Inflammatory macrophage treated with lipopolysaccharide for 4 hours (primary cell): ENCODE measurements at regions not wholly inside any gene's neighbourhood (a gene's known extent, or its start where the extent isn't known, plus 50 kb on each side); places are given as distances from the start of the nearest gene placed in this dataset.
"Not testable (repeated sequence)": the region's sequence is repeated elsewhere in the genome, so short reads cannot be mapped to it uniquely, and the experiment has no call there.

Experiments used
- DNase-seq: peaks from one replicate; pipeline ENCODE4 v3.0.0-alpha.2; 2020

- DNase-seq = no peak
Measured at GRCh38 chr2:10183146-10183675, 60.7 kb downstream of the RRM2 start.

DNA sequence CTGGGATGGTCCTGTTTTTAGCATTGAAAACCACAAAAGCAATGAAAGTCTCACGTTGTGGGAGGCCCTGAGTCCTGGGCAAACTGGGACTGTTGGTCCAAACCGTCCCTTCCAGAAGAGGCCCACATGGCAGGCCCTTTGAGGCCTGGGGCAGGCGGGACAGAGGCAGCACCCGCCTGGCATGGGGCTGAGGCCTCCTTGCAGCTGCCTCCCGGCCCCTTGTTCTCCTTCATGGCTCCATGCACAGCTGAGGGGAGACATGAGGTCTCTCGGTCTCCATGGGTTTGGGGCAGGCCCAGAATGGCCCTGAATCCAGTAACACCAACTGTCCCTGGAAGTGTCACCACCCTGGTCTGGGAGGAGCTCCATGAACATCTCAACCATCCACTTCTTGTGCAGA, 61.9 kb downstream of the RRM2 start:
- no peak for DNase-seq

GRCh38 chr2:10185046-10185445, 62.5 kb downstream of the RRM2 start:
- no peak for DNase-seq

- no peak for DNase-seq
Measured at GRCh38 chr2:10185755-10186154, 63.2 kb downstream of the RRM2 start.

- DNase-seq = no peak
Measured at GRCh38 chr2:10186868-10187535, 64.5 kb downstream of the RRM2 start.

DNA sequence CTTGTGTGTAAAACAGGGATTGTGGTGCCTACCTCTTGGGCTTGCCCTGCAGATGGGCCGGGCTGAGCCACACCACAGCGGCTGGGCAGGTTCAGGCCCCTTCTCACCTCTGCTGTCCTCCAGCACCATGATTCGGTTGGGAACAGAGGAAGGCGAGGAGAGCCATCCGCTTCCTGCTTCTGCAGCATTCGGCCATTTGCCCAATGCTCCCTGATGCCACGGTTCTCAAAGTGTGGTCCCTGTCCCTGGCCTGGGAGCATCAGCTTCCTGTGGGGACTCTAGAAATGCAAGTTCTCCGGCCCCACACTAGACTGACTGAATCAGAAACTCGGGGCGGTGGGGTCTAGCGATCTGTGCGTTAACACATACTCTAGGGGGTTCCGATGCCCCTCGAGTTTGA, 65.1 kb downstream of the RRM2 start:
- no peak for DNase-seq

DNA sequence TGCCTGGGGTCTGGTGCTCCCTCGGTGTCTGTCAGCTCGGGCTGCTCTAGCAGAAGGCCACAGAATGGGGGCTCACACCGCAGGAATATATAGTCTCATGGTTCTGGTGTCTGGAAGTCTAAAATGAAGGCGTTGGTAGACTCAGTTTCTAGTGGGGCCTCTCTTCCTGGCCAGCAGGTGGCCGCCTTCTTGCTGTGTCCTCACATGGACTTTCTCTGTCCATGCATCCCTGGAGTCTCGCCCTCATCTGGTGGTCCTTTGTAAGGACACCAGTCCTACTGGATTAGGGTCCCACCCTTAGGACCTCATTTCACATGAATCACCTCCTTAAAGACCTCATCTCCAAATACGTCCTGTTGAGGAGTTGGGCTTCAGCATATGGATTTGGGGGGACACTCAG, 65.7 kb downstream of the RRM2 start:
- DNase-seq = no peak

- DNase-seq = no peak
Measured at GRCh38 chr2:10188729-10189305, 66.3 kb downstream of the RRM2 start.

DNA sequence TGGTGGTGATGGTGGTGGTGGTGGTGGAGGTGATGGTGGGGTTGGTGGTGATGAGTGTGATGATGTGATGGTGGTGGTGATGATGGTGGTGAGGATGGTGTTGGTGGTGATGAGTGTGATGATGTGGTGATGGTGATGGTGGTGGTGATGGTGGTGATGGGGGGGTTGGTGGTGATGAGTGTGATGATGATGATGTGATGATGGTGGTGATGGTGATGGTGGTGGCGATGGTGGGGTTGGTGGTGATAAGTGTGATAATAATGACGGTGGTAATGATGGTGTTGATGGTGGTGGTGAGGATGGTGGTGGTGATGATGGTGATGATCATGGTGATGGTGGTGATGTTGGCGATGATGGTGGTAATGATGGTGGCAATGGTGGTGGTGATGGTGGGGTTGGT, 67.7 kb downstream of the RRM2 start:
- DNase-seq = no peak

GRCh38 chr2:10190737-10191532, 68.4 kb downstream of the RRM2 start:
- no peak for DNase-seq

DNA sequence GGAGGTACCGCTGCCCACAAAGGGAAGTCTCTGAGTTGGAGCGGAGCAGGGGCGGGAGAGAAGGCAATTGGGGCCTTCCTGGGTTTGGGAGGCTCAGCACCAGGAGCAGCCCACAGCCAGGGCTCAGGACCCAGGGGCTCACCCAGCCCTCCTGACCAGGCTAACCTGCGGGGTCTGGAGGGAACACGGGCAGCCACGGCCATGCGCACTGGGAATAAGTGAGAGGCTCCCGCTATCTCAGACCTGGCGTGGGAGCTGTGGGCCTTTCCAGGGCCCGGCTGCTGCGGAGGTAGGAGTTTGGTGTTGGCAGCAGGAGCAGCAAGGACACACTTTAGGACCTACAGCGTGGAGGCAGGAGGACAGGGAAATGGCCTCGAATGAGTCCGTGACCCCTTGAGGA, 69.0 kb downstream of the RRM2 start:
- no peak for DNase-seq

GRCh38 chr2:10192392-10193015, 70.0 kb downstream of the RRM2 start:
- no peak for DNase-seq

- no peak for DNase-seq
Measured at GRCh38 chr2:10193276-10193795, 70.8 kb downstream of the RRM2 start.

DNA sequence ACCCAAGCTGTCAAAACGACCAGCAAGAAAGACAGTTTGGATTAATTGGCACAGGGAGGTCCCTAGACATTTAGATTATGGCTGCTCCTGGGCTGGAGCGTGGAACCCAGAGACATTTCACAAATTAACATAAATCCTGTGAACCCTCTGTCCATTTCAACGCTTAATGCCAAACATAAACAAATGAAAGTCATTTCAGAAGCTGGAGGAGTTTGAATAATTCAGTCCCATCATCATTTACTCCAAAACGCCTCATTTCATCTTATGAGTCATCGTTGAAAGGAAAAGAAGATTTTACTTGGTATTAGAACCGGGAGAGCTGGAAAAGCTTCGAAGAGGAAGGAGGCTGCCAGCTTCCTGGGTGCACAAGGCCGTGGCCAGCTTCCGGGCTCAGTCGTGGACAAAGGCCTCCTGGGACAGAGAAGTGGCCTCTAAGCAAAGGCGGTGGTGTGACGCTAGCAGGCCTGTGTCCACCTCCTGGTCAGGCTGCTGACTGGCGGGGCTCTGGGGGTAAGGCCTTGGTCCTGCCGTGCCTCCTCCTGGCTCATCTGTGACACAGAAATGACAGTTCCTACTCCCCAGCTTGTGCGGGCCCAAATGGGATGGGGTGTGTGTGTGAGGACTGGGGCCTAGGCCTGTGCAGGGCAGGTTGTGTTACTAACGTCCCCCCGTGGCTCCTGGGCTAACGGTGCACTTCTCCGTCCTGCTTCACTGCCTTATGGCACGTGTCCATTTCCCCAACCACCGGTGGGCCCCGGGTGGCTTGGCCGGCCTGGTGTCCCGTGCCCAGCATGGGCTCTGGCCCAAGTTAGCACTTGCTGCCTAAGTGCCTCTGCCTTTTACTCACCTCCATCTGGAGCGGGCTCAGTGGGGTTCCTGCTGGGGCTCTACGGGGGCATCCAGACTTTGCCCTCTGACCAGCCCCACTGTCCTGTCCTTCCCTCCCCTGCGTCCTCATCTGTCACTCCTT, 71.6 kb downstream of the RRM2 start:
- no peak for DNase-seq

GRCh38 chr2:10195278-10196109, 73.0 kb downstream of the RRM2 start:
- no peak for DNase-seq

- DNase-seq = no peak
Measured at GRCh38 chr2:10196110-10196892, 73.8 kb downstream of the RRM2 start.

GRCh38 chr2:10196948-10197696, 74.6 kb downstream of the RRM2 start:
- no peak for DNase-seq

GRCh38 chr2:10197697-10198076, 75.1 kb downstream of the RRM2 start:
- no peak for DNase-seq

DNA sequence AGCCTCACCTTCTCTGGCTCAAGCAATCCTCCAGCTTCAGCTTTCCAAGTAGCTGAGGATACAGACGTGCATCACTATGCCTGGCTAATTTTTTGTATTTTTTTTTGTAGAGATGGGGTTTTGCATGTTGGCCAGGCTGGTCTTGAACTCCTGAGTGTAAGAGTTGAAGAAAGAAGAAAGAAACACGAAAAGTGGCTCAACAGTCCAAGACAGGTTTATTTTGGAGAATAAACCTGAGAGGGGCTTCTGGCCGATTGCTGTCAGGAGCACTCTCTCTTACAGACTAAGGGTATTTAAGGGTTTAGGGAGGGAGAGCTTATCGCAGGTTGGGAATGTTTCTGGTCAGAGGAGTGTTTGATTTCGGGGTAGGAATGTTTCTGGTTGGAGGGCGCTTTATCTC, 75.9 kb downstream of the RRM2 start:
- not testable (repeated sequence) for DNase-seq

DNA sequence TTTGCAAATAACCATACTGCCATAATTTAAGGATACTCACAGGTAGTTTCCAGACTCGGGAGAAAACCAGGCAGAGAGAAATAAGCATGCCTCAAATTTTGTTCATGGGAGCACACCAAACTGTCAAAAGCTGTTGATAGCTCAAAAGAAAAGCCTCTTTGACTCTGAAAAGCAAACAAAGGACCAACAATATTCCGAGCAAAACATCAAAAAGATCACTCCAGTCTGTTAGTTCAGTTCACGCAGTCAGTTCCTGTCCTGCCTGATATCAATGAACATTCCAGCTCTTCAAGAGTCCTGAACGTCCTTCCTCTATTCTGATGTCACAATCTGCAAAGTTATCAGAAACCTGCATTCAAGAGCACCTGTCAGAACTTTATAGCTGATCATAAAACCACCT, 78.7 kb downstream of the RRM2 start:
- no peak for DNase-seq
